NCI-H345 treated with DMSO at 0.1 percent for 48 hours (cell line): ENCODE measurements at regions not wholly inside any gene's neighbourhood (a gene's known extent, or its start where the extent isn't known, plus 50 kb on each side); places are given as distances from the start of the nearest gene placed in this dataset.

Experiments
- DNase-seq: peaks from one replicate; lab custom pipeline; 2025; ENCODE audit not compliant: unreplicated experiment; lab: John Stamatoyannopoulos, UW

GRCh38 chr20:60491051-60491581 is 532.9 kb downstream of the CDH26 start:
- DNase-seq = no peak

- no peak for DNase-seq
These were observed 536.3 kb downstream of the CDH26 start for GRCh38 chr20:60494476-60494875.

GRCh38 chr20:60497298-60498035 is 539.2 kb downstream of the CDH26 start:
- no peak for DNase-seq

- DNase-seq = no peak
These were observed 541.9 kb downstream of the CDH26 start for GRCh38 chr20:60500038-60500701.

- no peak for DNase-seq
These were observed 542.8 kb downstream of the CDH26 start for GRCh38 chr20:60501048-60501447.

GRCh38 chr20:60502881-60503280 is 544.7 kb downstream of the CDH26 start:
- no peak for DNase-seq

- DNase-seq = no peak
These were observed 547.2 kb downstream of the CDH26 start for GRCh38 chr20:60505423-60505822.

- DNase-seq = no peak
These were observed 547.8 kb downstream of the CDH26 start for GRCh38 chr20:60506061-60506460.

- no peak for DNase-seq
These were observed 549.0 kb downstream of the CDH26 start for GRCh38 chr20:60507087-60507694.

GRCh38 chr20:60509407-60509806 is 551.2 kb downstream of the CDH26 start:
- DNase-seq = no peak

GRCh38 chr20:60510356-60510755 is 552.1 kb downstream of the CDH26 start:
- no peak for DNase-seq

- DNase-seq = no peak
These were observed 554.2 kb downstream of the CDH26 start for GRCh38 chr20:60512443-60512842.

- no peak for DNase-seq
These were observed 554.9 kb downstream of the CDH26 start for GRCh38 chr20:60513141-60513540.

- DNase-seq = no peak
These were observed 558.2 kb downstream of the CDH26 start for GRCh38 chr20:60516442-60516841.

GRCh38 chr20:60518022-60518421 is 559.8 kb downstream of the CDH26 start:
- no peak for DNase-seq

GRCh38 chr20:60525397-60525796 is 567.2 kb downstream of the CDH26 start:
- no peak for DNase-seq

GRCh38 chr20:60527656-60528055 is 569.4 kb downstream of the CDH26 start:
- DNase-seq = no peak

- no peak for DNase-seq
These were observed 569.9 kb downstream of the CDH26 start for GRCh38 chr20:60528141-60528540.

GRCh38 chr20:60529149-60529548 is 570.9 kb downstream of the CDH26 start:
- no peak for DNase-seq

- DNase-seq = no peak
These were observed 577.0 kb downstream of the CDH26 start for GRCh38 chr20:60535211-60535610.

- no peak for DNase-seq
These were observed 582.4 kb downstream of the CDH26 start for GRCh38 chr20:60540591-60540990.

GRCh38 chr20:60541991-60542390 is 583.8 kb downstream of the CDH26 start:
- DNase-seq = no peak
